GM18502 (cell line): ENCODE measurements at regions not wholly inside any gene's neighbourhood (a gene's known extent, or its start where the extent isn't known, plus 50 kb on each side); places are given as distances from the start of the nearest gene placed in this dataset.
"Not testable (repeated sequence)": the region's sequence is repeated elsewhere in the genome, so short reads cannot be mapped to it uniquely, and the experiment has no call there.

Experiments used
- ATAC-seq: cut with Tn5 transposase; IDR thresholded peaks from one replicate; pipeline ENCODE4 v1.9.1; 2021; ENCODE audit warnings: mild to moderate bottlenecking; ENCODE audit not compliant: unreplicated experiment, poor library complexity

DNA sequence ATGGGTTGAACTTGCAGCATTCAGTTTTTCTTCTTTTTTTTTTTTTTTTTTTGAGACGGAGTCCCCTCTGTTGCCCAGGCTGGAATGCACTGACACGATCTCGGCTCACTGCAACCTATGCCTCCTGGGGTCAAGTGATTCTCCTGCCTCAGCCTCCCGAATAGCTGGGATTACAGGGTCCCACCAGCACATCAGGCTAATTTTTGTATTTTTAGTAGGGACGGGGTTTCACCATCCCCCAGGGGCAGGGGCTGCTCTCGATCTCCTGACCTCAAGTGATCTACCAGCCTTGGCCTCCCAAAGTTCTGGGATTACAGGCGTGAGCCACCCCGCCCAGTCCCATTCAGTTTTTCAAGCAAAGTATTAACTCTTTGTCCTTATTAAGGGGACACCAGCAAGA is 117.6 kb upstream of the PRSS16 start:
- no peak for ATAC-seq

DNA sequence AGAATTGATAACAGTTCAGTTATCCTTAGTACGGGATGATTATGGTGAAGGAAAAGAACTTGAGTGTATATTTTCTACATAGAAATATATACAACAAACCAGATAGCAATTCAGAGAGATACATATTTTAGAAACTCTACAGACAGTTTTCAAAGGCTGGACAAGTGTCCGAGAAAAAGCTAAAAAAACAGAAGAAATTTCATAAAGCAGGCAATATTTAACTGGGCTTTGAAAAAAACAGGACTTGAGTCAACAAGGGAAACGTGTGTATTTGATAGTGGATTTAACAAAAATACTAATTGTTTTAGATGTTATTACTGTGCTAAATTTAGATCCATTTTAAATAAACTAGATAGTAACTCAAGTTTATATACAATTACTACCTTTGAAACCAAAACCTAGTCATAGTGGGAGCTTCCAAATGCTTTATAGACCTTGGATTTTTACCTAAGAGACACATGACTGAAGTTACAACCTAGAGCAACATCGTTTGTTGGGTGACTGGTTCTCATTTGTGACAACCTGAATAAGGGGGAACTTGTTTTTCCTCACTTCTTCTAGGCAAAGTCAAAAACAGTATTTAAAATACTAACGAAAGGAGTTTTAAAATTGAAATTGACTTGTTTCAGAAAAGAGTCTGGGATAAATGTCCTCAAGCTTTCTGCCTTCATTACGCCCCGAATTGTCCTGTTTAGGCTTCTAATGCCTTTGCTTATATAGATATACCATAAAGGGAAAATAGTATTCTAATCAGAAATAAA is 116.7 kb upstream of the PRSS16 start:
- no peak for ATAC-seq

DNA sequence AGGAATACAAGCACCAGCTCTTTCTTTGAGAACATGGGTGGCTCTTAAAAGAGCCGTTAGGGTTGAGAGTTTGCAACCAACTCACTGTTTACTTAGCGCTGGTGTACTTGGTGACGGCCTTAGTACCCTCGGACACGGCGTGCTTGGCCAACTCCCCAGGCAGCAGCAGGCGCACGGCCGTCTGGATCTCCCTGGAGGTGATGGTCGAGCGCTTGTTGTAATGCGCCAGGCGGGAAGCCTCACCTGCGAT is 115.3 kb upstream of the PRSS16 start:
- peak; percentile 7 for ATAC-seq

DNA sequence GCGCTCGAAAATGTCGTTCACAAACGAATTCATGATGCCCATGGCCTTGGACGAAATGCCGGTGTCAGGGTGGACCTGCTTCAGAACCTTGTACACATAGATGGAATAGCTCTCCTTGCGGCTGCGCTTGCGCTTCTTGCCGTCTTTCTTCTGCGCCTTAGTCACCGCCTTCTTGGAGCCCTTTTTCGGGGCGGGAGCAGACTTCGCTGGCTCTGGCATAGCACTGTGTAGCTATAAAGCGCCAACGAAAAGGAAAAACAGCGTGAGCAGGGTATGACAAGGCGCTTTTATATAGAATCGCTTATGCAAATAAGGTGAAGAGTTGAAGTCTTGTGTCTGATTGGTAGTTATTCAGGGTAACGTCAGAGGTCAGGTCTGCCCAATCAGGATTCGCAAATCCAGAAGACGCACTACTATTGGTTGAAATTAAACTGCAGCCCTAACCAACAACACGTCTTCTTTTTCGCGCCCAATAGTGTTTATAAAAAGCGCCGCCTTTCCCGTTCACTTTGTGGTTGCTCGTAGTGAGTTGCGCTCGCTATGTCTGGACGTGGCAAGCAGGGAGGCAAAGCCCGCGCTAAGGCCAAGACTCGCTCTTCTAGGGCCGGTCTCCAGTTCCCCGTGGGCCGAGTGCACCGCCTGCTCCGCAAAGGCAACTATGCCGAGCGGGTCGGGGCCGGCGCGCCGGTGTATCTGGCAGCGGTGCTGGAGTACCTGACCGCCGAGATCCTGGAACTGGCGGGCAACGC is 114.8 kb upstream of the PRSS16 start:
- peak; percentile 78 for ATAC-seq

DNA sequence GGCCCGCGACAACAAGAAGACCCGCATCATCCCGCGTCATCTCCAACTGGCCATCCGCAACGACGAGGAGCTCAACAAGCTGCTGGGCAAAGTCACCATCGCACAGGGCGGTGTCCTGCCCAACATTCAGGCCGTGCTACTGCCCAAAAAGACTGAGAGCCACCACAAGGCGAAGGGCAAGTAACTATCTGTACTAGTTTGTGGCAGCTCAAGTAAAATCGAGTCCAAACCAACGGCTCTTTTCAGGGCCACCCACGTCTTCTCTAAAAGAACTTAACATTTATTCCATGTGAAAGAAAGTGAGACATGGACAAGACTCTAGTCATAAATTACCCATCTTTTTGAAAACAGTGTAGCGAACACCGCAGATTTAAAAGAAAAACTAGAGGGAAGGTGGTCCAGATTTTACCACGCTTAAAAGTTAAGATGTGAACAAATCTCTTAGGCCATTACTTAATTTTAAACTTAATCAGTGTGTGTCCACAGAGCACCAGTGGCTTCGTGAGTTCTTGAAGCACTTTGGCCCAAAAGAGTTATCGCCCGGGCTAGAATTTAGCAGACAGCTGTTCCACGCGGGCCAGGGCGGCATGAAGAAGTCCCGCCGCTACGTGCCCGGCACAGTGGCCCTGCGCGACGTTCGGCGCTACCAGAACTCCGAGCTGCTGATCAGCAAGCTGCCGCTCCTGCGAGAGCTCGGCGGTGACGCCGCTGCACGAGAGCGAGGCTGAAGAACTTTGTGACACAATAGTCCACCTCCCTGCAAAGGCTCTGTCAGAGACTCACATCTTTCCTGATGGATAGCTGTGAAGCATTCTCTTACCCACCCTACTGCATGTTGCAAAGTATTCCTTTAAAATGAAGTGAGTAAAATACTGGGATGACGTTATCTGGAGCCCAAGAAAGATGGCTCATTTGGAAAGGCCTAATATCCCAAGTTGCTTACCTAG is 113.9 kb upstream of the PRSS16 start:
- ATAC-seq, result peak; percentile 24

DNA sequence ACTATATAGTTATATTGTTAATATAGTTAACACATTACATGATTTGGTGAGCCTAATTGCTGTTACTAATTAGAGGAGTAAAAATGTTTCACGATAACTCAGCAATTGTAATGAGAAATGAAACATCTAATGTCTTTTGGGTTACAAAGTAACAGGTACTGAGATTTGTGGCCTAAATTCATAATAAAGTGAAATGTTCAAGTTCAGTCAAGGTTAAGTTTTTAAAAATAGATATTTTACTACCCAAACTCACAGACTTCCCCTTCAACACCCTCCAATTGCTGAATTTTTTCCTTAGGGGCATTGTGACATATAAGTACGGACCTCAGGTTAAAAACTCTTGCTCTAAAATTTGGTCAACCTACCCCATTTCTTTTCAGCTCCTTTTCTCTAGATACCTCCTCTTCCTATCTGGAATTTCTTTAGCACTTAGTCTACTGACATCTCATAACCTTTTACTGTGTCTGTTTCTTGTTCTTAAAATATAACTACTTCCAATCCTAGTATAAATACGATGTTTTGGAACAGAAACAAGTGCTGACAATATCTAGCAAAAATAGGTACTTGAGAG is 112.3 kb upstream of the PRSS16 start:
- no peak for ATAC-seq

DNA sequence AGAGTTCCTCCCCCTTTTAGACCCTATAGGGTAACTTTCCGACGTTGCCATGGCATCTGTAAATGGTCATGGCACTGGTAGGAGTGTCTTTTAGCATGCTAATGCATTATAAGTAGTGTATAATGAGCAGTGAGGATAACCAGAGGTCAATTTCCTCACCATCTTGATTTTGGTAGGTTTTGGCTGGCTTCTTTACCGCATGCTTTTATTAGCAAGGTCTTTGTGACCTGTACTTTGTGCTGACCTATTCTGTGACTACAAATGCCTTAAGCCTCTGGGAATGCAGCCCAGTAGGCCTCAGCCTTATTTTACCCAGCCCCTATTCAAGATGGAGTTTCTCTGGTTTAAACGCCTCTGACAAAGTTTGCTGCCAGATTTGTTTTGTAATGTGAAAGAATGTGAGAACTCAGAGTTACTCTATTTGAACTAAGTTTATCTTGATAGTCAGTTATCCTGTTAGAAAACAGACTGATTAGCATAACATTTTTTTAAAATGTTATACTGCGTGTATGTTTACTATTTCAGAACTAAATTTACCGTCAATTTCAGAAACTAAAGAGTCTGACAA is 111.3 kb upstream of the PRSS16 start:
- ATAC-seq, result no peak

DNA sequence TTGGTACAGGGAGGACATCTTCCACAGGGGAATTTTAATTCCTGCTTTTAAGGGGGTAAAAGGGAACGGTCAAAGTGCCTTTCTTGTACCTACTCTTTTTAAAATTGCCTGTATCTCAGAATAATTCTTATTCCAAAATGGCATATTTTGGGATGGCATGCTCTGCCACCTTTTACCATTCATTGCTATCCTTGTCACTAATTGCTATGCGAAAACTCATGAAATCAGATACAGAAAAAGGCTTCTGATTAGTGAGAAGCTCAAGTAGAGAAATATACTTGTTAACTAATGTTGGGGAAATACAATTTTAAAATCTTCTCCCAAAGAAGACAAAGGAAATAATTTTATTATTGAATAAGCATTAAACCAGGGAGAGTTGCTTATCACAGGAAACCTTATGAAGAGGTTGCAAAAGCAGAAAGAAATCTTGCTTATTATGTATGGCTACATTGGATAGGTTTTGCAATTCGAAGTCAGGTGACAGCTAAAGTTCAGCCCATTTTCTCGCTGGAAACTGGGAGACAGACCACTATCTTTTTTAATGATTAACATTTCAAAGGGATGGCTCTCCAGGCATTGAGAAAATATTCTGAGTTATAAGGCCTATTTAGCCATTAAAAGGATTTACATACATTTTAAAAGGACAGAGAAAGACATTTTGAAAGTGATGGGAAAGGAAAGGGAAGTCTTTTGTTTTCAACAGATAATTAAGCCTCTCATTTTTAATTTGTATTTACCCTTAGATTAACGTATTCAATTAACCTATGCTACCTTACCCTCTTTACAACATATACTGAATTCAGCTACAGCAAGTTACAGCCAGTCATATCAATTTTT is 110.3 kb upstream of the PRSS16 start:
- ATAC-seq, result no peak

DNA sequence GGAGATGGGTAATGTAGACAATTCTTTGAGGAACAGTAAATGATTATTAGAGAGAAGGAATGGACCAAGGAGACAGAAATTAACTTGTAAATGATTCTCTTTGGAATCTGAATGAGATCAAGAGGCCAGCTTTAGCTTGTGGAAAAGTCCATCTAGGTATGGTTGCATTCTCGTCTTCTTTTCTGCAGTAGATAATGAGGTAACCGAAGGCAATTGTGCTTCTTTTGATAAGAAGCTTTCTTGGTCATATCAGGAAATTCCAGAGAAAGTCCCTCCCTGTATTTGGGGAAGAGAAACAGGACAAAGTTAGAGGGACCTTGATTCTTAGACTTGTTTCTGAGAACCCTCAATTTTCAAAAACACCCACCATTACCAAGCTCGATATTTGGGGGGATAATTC is 109.1 kb upstream of the PRSS16 start:
- ATAC-seq, result no peak

DNA sequence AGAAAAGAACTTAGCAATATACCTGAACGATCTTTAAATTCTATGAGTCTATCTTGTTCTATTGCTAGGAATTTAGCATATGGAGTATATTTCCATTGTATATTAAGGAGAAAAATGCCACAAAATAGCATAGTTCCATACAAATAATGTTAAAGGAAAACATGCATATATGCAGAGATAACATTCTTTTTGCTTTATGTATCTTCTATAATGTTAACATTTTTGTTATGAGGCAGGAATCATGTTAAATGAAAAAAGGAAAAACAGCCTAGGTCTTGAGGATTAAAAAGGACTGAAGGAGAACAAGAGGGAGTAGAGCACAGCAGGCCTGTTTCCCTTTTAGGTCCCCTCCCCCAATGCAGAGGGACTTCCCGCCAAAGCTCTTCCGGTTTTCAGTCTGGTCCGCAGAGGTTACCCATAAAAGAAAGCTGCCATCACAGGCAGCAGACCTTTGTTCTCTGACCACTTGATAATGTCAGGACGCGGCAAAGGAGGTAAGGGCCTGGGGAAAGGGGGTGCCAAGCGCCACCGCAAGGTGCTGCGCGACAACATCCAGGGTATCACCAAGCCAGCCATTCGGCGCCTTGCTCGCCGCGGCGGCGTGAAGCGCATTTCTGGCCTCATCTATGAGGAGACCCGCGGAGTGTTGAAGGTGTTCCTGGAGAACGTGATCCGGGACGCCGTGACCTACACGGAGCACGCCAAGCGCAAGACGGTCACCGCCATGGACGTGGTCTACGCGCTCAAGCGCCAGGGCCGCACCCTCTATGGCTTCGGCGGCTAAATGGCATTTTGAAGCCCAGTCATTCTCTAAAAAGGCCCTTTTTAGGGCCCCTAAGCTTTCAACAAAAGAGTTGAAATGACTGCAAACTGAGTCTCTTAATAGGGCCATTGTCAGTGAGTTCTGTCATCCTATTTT is 108.4 kb upstream of the PRSS16 start:
- ATAC-seq, result peak; percentile 59

DNA sequence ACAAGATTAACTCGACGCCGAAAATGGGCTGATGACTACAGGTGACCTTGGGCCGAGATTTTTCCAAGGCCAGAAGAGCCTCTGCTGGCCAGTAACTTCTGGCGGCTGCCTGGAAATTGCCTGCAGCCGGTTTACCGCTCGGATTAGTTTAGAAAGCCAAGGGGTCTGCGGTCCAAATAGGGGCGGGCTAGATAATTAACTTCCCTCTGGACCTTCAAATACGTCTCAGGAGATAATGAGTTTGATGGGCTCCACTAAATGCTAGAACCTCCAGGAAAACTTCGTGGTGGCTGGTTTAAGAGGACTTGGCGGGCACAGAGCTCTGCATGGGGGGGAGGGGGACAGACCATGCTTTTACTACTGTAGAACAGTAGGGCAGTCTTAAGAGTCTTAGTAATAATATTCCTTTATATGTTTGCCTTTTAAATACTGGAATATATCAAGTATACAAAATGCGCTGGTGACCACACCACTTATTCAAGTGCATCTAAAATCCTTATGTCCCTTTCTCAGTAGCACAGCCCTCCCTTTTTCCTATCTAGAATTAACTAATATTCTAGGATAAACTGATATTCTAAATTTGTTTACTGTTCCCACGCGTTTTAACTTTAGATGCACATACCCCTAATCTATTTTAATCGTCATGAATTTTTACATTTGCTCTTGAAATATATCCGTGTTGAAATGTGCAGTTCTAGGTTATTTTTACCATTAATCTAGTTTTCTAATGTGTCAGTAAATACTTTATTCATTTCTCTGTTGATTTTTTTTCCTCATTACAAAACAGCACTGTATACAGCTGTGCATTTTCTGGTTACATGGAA is 107.5 kb upstream of the PRSS16 start:
- ATAC-seq, result peak; percentile 13

DNA sequence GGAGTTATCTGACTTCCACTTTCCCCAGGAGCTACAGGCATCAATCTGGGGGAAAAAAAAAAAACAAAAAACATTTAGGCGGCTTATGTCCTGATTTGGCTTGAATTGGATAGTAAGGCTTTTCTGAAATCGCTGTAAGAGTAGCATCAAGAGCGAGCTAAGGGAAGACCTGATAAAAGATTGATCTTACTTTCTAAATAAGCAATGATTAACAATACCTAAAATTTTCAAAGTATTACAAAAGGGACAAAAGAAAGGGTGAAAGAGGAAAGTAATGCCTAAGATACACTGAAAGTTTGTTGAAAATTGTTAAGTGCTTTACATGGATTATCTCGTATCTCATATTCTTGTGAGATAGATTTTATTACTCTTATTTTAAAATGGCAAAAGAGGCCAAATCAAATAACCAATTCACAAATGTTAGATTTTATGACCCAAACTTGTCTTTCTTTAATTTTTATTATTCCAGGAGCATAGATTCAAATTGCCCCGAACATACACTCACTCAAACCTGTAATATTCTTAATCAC is 106.4 kb upstream of the PRSS16 start:
- ATAC-seq, result no peak

DNA sequence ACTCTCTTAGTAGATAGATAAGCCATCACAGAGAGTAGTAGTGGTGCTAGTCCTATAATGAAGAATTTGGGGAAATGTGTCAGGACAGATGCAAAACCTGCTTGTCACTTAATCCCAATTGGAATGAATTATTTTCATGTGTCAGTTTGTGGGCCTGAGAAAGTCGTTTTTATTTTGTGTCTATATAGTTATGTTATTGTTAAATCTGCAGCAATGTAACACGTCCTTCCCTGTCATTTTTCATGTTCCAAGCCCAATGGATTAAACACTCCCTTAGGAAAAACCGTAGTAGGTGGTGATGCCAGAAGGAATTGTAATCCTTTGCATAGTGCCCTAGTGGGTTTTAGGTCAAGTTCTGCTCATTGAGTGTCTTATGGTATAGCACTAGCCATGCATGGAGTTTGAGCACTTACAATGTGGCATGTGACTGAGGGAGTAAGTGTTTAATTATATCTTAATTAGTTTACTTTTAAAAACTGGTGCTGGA is 105.9 kb upstream of the PRSS16 start:
- ATAC-seq, result no peak

DNA sequence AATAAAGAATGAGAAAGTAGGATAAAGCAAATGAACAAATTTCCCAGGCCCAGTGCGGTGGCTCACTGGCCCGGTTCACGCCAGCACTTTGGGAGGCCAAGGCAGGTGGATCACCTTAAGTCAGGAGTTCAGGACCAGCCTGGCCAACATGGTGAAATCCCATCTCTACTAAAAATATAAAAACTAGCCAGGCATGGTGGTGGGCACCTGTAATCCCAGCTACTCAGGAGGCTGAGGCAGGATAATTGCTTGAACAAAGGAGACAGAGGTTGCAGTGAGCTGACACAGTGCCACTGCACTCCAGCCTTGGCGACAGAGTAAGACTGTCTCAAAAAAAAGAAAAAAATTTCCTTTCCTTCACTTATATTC is 104.5 kb upstream of the PRSS16 start:
- ATAC-seq, result not testable (repeated sequence)

DNA sequence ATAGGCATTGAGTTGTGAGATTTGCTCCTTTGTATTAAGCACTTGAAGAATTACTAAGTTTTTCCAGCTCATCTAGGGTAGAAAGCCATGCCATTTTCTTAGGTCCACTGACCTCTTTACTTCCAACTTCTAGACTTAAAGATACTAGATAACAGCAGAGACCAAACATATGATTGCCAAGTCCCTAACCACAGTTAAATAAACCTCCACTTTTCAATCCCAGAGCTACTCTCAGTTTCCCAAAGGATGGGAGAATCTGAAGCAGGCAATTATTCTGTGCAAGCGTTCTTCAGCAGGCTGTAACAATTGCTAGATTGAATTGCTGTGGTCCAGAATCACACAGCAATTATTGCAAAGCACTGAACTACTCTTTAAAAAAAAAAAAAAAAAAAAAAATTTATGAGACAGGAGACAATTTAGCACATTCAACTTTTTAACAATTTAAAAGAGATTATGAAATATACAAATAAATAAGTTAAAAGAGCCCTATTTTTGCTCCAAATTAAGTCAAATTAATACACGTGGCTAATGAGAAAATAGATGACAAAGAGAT is 104.0 kb upstream of the PRSS16 start:
- no peak for ATAC-seq

DNA sequence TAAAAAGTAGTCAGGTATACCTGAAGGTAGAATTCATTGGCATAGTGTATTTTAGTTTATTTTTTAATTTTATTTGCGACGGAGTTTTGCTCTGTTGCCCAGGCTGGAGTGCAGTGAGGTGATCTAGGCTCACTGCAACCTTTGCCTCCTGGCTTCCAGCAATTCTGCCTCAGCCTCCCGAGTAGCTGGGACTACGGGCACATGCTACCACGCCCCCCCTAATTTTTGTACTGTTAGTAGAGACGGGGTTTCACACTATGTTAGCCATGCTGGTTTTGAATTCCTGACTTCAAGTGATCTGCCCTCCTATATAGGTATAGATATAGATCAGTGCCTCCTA is 102.8 kb upstream of the PRSS16 start:
- ATAC-seq, result no peak
